HUES48 (cell line): ENCODE measurements at regions not wholly inside any gene's neighbourhood (a gene's known extent, or its start where the extent isn't known, plus 50 kb on each side); places are given as distances from the start of the nearest gene placed in this dataset.
"Not testable (repeated sequence)": the region's sequence is repeated elsewhere in the genome, so short reads cannot be mapped to it uniquely, and the experiment has no call there.

Experiments used
- H3K27ac ChIP-seq: one replicate; pipeline ENCODE4 v1.7.0; 2013; ENCODE audit warnings: low read depth, low read length, inconsistent platforms
- H3K27me3 ChIP-seq: 2 replicates; pipeline ENCODE4 v1.6.1; 2013; ENCODE audit warnings: mild to moderate bottlenecking, low read length; ENCODE audit not compliant: control insufficient read depth, insufficient read depth
- H3K36me3 ChIP-seq: 2 replicates; pipeline ENCODE4 v1.6.1; 2013; ENCODE audit warnings: low read length; ENCODE audit not compliant: control insufficient read depth, insufficient read depth
- H3K4me1 ChIP-seq: 2 replicates; pipeline ENCODE4 v1.6.1; 2013; ENCODE audit warnings: mild to moderate bottlenecking, low read length; ENCODE audit not compliant: control insufficient read depth, insufficient read depth
- H3K4me3 ChIP-seq: 2 replicates; pipeline ENCODE4 v1.5.1; 2013; ENCODE audit warnings: mild to moderate bottlenecking, low read depth, low read length
- H3K9ac ChIP-seq: 2 replicates; pipeline ENCODE4 v1.6.1; 2013; ENCODE audit warnings: mild to moderate bottlenecking, low read depth, low read length, moderate library complexity
- H3K9me3 ChIP-seq: 2 replicates; pipeline ENCODE4 v1.6.1; 2013; ENCODE audit warnings: low read length; ENCODE audit not compliant: control insufficient read depth, insufficient read depth

DNA sequence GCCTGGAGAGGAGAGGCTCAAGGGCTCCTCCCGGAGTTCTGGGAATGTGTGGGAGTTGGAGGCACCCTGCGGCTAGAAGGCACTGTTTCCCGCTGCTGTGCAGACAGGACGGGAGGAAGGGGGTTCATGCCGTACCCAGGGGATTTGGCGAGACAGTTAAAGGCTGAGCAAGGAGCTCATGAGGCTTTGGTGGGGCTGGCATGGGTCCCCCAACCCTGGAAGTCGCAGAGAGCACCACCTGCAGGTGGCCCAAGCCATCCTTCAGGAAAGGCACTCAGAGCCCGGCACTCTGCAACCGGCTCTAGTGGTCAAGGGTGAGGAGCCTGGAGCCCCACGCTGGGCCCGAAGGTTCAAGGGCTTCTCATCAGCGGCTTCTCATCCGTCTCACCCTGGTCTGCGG lies 138.2 kb downstream of the NPIPB11 start:
- not testable (repeated sequence) for H3K9ac ChIP-seq, H3K36me3 ChIP-seq, H3K4me1 ChIP-seq

DNA sequence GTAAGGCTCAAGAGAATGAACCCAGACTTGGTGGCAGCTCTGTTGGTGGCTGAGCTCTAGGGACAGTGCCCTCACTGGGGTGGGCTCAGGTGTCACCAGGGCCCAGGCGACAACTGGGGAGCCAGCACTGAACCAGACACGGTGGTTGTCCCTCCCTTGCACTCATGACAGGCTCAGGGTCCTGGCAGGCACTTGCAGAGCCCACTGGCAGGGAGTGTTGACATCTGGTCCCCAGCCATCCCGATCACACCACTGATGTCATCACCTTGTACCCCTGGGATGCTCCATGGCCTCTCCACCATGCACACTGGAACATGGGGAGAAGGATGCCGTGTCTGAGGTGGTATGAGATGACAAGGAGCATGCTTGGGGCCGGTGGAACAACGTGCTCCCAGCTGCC lies 138.6 kb downstream of the NPIPB11 start:
- not testable (repeated sequence) for H3K9me3 ChIP-seq, H3K9ac ChIP-seq, H3K4me3 ChIP-seq, H3K36me3 ChIP-seq, H3K27ac ChIP-seq, H3K27me3 ChIP-seq, H3K4me1 ChIP-seq

More for the DNA sequence above, 138.2 kb downstream of the NPIPB11 start:
- not testable (repeated sequence) for H3K4me3 ChIP-seq, H3K27ac ChIP-seq, H3K9me3 ChIP-seq, H3K27me3 ChIP-seq

DNA sequence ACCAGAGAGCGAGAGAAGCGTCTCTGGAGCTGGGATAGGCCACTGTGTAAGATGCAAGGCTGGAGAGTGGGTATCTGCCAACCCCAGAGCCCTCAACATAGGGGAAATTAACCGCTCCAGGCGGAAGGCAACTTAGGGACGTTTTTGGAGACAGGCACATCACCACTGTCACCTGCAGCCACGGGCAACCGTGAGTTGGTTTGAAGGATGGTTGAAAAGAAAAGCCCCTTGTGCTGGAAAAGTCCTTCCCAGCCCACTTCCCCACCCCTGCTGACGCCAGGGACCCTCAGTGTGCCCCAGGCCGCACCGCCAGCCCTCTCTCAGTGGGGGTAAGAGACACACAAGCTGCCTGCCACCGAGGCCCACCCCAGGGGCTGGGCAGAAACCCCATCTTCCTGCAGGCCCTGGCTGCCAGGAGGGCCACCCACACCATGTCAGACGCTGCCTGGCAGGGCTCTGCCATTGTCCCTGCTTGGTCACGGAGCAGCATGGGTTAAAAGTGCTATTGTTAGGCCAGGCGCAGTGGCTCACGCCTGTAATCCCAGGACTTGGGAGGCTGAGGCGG lies 139.4 kb downstream of the NPIPB11 start:
- H3K27me3 ChIP-seq, H3K4me1 ChIP-seq, H3K27ac ChIP-seq, H3K36me3 ChIP-seq, H3K9me3 ChIP-seq, H3K4me3 ChIP-seq, H3K9ac ChIP-seq: not testable (repeated sequence)

DNA sequence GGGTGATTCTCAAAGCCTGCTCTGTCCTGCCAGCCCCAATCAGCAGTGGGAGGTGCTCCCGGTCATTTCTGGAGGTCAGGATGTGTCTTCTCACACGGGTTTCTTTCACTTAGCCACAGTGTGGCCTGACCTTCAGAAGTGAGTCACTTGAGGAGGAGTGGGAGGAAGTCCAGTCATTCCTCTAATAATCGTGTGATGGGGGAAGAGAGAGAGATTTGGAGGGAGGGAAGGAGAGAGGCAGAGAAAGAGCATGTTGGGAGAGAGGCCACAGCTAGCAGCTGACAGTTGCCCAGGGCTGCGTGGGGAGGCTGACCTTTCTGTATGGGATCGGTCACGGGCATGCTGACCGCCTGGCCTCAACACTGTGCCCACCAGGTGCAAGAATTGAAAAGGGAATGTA lies 139.9 kb downstream of the NPIPB11 start:
- H3K9ac ChIP-seq, H3K27me3 ChIP-seq, H3K27ac ChIP-seq, H3K4me1 ChIP-seq, H3K36me3 ChIP-seq, H3K9me3 ChIP-seq, H3K4me3 ChIP-seq: not testable (repeated sequence)

DNA sequence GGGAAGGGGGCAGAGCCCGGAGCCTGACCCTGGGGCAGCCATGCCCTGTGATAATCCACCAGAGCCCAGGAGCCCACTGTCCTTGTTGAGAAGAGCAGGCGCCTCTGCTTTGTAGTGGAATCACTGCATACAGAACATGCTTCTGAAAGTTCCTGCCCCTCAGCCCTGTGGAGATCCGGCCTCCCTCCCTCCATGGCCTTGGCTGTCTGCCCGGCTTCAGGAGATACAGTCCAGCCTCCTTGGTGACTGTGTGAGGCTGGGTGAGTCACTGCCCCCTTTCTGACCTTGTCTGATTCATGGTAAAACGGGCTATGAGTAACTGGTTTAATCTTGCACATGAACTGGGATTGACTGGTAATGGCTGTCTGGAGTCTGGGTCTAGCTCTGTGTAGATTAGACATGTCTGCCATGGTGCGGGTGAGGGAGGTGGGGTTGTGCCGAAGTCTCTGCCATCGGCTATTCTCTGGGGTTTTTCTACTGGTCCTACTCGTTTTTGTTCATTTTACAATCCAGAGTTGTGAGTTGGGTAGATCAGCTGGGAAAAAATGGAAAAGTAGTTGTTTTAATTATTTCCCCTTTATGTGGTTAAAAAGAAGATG lies 141.2 kb downstream of the NPIPB11 start:
- H3K27ac ChIP-seq, H3K9ac ChIP-seq, H3K9me3 ChIP-seq, H3K4me3 ChIP-seq, H3K27me3 ChIP-seq, H3K36me3 ChIP-seq, H3K4me1 ChIP-seq: not testable (repeated sequence)

DNA sequence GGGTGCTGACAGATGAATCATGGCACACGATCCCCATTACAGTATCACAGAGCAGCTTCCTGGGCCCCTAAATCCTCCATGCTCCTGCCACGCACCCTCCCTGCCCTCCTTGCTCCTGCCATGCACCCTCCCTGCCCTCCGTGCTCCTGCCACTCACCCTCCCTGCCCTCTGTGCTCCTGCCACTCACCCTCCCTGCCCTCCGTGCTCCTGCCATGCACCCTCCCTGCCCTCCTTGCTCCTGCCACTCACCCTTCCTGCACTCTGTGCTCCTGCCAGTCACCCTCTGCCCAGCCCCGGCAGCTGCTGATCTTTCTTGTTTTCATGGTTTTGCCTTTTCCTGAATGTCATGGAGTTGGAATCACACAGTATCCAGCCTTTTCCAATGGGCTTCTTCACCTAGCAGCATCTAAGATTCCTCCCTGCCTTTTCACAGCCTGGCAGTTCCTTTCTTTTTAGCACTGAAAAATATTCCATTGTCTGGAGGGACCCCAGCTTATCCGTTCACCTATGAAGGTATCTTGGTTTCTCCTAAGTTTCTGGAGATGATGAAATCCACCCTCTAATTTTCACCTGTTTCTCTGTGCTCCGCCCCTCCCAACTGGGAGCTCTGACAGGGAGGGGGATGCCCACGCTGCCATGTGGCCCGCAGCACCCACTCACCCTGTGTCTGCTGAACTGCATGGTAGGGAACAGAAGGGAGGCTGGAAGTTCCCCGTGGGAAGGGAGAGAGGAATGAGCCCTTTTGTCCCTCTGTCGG lies 142.3 kb downstream of the NPIPB11 start:
- H3K27ac ChIP-seq, H3K36me3 ChIP-seq, H3K4me3 ChIP-seq, H3K27me3 ChIP-seq, H3K9me3 ChIP-seq, H3K9ac ChIP-seq, H3K4me1 ChIP-seq: not testable (repeated sequence)

DNA sequence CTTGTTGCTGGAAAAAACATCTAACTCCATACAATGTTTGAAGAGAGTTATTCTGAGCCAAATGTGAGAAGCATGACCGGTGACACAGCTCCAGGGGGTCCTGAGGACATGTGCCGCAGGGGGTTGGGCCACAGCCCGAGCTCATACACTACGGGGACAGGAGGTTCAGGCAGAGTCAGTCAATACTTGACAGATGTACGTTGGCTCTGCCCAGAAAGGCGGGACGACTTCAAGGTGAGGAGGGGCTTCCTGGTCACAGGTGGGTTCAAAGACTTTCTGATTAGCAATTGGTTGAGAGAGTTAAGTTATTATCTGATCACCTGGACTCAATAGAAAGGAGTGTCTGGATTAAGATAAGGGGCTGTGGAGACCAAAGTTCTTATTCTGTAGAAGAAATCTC lies 143.8 kb downstream of the NPIPB11 start:
- not testable (repeated sequence) for H3K36me3 ChIP-seq, H3K27me3 ChIP-seq, H3K9ac ChIP-seq, H3K27ac ChIP-seq, H3K4me1 ChIP-seq, H3K4me3 ChIP-seq, H3K9me3 ChIP-seq

DNA sequence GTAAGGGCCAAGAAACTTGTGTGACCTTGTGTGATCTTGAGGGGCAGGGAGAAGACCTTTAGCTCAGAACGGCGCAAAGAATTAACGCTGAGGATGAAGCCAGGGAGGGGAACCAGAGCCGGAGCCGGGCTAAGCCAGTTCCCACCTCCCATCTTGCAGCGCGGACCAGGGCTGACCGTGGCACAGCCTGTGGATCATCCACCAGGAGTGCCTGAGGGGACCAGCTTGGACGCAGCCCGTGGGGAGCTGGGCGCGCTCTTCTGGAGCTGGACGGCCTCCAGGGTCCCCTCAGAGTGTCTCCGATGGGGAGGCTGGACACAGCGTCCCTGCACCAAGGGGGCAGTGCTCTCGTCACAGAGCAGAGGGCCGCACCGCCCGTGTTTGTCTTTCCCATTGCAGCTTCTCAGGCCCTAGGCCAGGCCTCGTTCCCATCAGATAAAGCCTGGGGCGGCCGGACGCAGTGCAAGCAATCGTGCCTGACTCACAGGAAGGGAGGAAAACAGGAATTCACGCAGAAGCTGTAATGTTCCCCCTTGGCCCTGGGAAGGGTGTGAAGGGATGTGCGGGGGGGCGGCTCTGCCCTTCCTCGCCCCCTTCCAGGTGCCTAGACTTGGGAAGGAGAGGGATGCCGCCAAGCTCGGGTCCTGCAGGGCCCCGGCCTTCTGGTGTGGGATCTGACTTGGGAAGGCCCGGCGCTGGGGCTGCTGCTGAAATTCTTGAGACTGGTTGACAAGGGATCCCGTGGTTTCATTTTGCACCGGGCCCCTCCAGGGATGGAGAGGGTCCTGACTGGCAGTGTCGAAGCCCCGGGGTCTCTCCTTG lies 144.9 kb downstream of the NPIPB11 start:
- H3K9ac ChIP-seq, H3K36me3 ChIP-seq, H3K27ac ChIP-seq, H3K9me3 ChIP-seq, H3K27me3 ChIP-seq, H3K4me3 ChIP-seq, H3K4me1 ChIP-seq: not testable (repeated sequence)

DNA sequence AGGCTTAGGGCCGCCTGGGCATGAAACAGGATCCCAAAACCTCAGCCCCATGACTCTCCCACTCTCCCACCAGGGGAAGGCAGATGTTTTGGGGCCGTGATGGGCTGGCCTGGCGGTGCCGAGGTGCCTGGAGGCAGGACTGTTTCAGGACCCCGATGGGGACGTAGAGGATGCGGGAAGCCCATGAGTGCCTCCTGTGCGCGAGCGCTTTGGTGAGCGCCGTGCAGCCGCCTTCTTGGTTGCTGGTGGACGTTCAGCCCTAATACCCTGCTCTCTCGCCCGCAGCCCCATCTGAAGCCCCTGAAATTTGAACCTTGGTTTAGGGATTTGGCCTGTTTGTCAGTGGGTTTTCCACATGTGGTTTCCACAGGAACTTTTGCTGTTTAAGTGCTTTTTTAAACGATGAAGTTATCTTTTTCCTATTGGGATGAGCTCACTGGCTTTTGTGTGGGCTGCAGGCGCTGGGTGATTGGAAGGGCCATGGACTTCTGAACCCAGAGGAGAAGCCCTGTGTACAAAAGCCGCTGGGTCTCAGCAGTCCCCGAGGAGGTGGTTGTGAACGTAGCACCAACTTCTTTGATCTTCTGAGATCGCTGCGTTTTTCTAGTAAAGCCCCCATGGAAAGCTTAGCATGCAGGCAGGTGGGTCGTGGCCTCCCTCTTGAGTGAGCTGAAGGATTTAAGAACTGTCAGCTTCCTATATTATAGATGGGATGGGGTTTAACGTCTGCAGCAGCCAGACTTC lies 145.7 kb downstream of the NPIPB11 start:
- not testable (repeated sequence) for H3K36me3 ChIP-seq, H3K4me3 ChIP-seq, H3K27me3 ChIP-seq, H3K27ac ChIP-seq, H3K4me1 ChIP-seq, H3K9ac ChIP-seq, H3K9me3 ChIP-seq

DNA sequence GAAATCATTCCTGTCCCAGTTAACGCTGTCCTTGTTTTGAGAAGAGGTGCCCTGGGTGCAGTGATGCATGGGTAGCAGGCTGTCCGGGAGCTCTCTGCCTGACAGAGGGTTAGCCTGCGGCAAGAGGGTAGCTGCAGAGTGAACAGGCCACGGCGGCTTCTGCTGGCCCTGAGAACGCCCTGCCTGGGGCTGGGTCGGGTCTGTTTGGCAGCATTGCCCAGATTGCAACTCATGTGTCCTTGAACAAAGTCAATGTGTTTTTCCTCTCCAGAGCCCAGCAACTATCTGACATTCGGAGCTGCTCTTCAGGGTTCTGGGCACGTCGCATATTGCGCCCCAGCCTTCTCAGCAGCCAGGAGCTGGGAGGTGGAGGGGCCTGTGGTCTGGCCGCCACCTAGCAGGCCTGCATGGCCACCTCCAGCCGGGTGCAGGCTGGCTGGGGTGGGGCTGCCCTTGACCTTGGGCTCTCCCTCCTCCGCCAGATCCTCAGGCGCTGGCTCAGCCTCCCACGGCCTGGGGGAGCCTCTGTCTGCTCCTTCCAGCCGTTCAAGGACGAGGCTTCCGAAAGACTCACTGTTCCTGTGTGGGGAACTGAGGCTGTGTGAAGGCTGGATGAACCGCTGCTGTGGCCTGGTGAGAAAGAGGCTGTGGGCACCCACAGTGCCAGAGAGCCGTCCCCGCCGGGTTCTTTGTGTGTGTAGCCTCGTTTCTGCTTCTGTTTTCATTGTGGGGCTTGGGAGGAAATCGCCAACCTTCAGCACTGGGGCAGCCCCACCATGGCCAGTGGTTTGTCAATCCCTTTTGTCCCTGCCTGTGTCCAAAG lies 146.7 kb downstream of the NPIPB11 start:
- not testable (repeated sequence) for H3K36me3 ChIP-seq, H3K9ac ChIP-seq, H3K27me3 ChIP-seq, H3K27ac ChIP-seq, H3K4me1 ChIP-seq, H3K9me3 ChIP-seq, H3K4me3 ChIP-seq
